Epidermal melanocyte (primary cell): ENCODE measurements at regions not wholly inside any gene's neighbourhood (a gene's known extent, or its start where the extent isn't known, plus 50 kb on each side); places are given as distances from the start of the nearest gene placed in this dataset.

Experiments used
- DNase-seq: peaks from one replicate; pipeline ENCODE4 v3.0.0; 2011; ENCODE audit warnings: low spot score; ENCODE audit not compliant: insufficient read length

- no peak for DNase-seq
Observed at GRCh38 chr13:74871369-74872070, 610.4 kb downstream of the TBC1D4 start.

GRCh38 chr13:74870865-74871264, 611.1 kb downstream of the TBC1D4 start:
- no peak for DNase-seq

GRCh38 chr13:74869846-74870245, 612.1 kb downstream of the TBC1D4 start:
- DNase-seq = no peak

GRCh38 chr13:74868049-74868448, 613.9 kb downstream of the TBC1D4 start:
- DNase-seq = no peak

- DNase-seq = no peak
Observed at GRCh38 chr13:74867460-74867859, 614.5 kb downstream of the TBC1D4 start.

GRCh38 chr13:74866101-74866500, 615.9 kb downstream of the TBC1D4 start:
- no peak for DNase-seq

- no peak for DNase-seq
Observed at GRCh38 chr13:74865656-74866055, 616.3 kb downstream of the TBC1D4 start.

- DNase-seq = no peak
Observed at GRCh38 chr13:74860789-74861188, 621.2 kb downstream of the TBC1D4 start.

GRCh38 chr13:74850893-74851292, 631.1 kb downstream of the TBC1D4 start:
- DNase-seq = no peak

GRCh38 chr13:74847966-74848365, 634.0 kb downstream of the TBC1D4 start:
- DNase-seq = no peak

- no peak for DNase-seq
Observed at GRCh38 chr13:74845806-74846205, 636.2 kb downstream of the TBC1D4 start.

GRCh38 chr13:74841651-74842050, 640.3 kb downstream of the TBC1D4 start:
- no peak for DNase-seq

GRCh38 chr13:74841123-74841522, 640.8 kb downstream of the TBC1D4 start:
- DNase-seq = no peak

- DNase-seq = no peak
Observed at GRCh38 chr13:74839656-74840055, 642.3 kb downstream of the TBC1D4 start.

- DNase-seq = no peak
Observed at GRCh38 chr13:74838096-74838495, 643.9 kb downstream of the TBC1D4 start.

- DNase-seq = no peak
Observed at GRCh38 chr13:74836628-74837027, 645.3 kb downstream of the TBC1D4 start.

GRCh38 chr13:74835579-74835978, 646.4 kb downstream of the TBC1D4 start:
- DNase-seq = no peak

GRCh38 chr13:74825938-74826246, 656.1 kb downstream of the TBC1D4 start:
- no peak for DNase-seq

- no peak for DNase-seq
Observed at GRCh38 chr13:74825152-74825937, 656.6 kb downstream of the TBC1D4 start.

GRCh38 chr13:74820809-74821208, 661.2 kb downstream of the TBC1D4 start:
- no peak for DNase-seq

GRCh38 chr13:74819549-74819948, 662.4 kb downstream of the TBC1D4 start:
- no peak for DNase-seq

- DNase-seq = no peak
Observed at GRCh38 chr13:74816737-74817136, 665.2 kb downstream of the TBC1D4 start.

GRCh38 chr13:74796157-74796556, 662.0 kb upstream of the KLF12 start:
- DNase-seq = no peak
